GM19193 (cell line): ENCODE measurements at regions not wholly inside any gene's neighbourhood (a gene's known extent, or its start where the extent isn't known, plus 50 kb on each side); places are given as distances from the start of the nearest gene placed in this dataset.

Experiments used
- POLR2A ChIP-seq: IDR thresholded peaks from 4 replicates; pipeline ENCODE4 v1.6.1; 2011; ENCODE audit not compliant: insufficient read depth, insufficient read length; ENCODE audit errors: extremely low read depth

- no peak for TF ChIP-seq POLR2A
Observed at GRCh38 chr3:194206320-194206719, 70.4 kb downstream of the HES1 start.

- TF ChIP-seq POLR2A, result no peak
Observed at GRCh38 chr3:194208709-194209108, 72.8 kb downstream of the HES1 start.

- no peak for TF ChIP-seq POLR2A
Observed at GRCh38 chr3:194212161-194212844, 76.4 kb downstream of the HES1 start.

- TF ChIP-seq POLR2A, result no peak
Observed at GRCh38 chr3:194212845-194213331, 76.9 kb downstream of the HES1 start.

- TF ChIP-seq POLR2A, result no peak
Observed at GRCh38 chr3:194215392-194215791, 79.4 kb downstream of the HES1 start.

- TF ChIP-seq POLR2A, result no peak
Observed at GRCh38 chr3:194218646-194219453, 82.9 kb downstream of the HES1 start.

- TF ChIP-seq POLR2A, result no peak
Observed at GRCh38 chr3:194219826-194220410, 84.0 kb downstream of the HES1 start.

GRCh38 chr3:194220901-194221326 lies 85.0 kb downstream of the HES1 start:
- TF ChIP-seq POLR2A, result no peak

- TF ChIP-seq POLR2A, result no peak
Observed at GRCh38 chr3:194221336-194221735, 85.4 kb downstream of the HES1 start.

GRCh38 chr3:194223951-194224350 lies 88.0 kb downstream of the HES1 start:
- TF ChIP-seq POLR2A, result no peak

GRCh38 chr3:194224471-194225417 lies 88.8 kb downstream of the HES1 start:
- no peak for TF ChIP-seq POLR2A

- no peak for TF ChIP-seq POLR2A
Observed at GRCh38 chr3:194225418-194225812, 89.5 kb downstream of the HES1 start.

- TF ChIP-seq POLR2A, result no peak
Observed at GRCh38 chr3:194225988-194226663, 90.2 kb downstream of the HES1 start.
